Femur (tissue), 1 donor: ENCODE measurements at regions not wholly inside any gene's neighbourhood (a gene's known extent, or its start where the extent isn't known, plus 50 kb on each side); places are given as distances from the start of the nearest gene placed in this dataset.

ENCODE experiments used
- DNase-seq: peaks from one replicate; pipeline ENCODE4 v3.0.0-alpha.2; 2017

DNA sequence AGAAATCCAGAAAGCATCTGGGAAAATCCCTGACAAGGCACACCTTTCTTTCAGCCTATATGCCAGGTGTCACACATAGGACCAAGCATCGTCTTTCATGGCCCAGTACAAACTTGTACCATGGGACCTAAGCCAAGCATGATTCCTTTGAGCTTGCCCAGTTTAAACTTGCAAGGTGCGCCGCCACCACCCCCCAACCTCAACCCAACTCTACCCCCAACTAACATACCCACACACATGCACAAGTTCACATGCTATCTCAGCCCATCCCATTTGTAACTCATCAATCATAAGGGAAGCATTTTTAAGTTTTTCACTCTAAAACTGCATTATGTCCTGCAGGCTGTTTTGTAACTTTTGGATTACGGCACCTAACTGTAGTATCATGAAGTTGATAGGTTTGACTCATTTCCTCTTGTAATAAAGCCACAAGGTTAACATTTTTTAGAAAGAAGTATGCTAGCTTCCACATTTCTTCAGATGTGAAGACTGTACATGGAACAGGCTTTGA, 145.9 kb upstream of the FST start:
- no peak for DNase-seq

DNA sequence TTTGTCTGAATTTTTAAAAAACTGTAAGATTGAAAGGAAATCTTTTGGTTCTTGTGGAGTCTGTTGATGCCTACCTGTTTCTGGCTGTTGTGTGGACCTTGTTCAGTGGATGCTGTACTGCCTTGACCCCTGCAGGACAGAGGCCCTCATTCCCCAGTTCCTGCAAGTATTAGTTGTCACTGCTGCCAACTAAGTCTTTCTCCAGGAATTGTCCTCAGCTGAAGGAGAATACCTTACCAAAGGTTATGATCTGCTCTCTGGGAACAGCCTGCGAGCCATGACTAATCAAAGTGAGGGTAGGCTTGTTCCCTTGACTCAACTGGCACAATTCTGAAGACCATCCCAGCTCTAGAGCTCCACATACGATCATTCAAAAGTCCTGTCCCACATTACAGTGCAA, 145.3 kb upstream of the FST start:
- DNase-seq = no peak

DNA sequence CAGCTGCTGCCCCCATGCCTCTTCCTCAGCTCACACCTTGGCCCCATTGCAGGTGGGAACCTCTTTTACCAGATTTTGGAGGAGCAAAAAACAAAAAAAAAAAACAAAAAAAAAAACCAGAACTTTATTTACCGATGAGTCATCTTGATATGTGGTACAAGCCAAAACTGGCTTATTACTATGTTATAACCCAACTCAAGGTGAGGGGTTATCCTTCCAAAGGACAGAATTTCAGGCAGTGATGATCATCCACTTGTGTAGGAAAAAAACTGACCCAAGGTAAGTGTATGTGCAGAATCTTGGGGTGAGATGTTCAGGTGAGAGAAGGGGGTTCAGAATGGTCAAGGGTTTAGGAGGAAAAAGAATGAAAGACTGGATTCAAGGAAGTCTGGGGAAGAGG, 142.6 kb upstream of the FST start:
- DNase-seq = no peak

DNA sequence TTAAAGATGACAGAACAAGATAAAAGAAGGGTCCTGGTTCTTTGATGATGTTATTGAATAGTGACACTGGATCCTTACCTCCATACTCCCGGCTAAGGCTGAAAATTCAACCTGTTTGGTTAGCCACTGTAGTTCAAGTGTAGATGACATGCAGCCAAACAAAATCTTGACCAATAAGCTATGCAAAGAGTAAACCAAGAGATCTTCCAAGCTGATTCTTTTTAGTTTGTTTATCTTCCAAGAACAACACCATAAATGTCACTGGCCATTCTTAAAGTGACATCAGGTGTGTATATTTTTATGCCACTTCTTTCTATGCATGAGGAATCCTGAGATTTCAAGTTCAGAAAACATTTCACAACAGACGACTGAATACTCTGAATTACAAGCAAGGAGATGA, 141.5 kb upstream of the FST start:
- DNase-seq = no peak

DNA sequence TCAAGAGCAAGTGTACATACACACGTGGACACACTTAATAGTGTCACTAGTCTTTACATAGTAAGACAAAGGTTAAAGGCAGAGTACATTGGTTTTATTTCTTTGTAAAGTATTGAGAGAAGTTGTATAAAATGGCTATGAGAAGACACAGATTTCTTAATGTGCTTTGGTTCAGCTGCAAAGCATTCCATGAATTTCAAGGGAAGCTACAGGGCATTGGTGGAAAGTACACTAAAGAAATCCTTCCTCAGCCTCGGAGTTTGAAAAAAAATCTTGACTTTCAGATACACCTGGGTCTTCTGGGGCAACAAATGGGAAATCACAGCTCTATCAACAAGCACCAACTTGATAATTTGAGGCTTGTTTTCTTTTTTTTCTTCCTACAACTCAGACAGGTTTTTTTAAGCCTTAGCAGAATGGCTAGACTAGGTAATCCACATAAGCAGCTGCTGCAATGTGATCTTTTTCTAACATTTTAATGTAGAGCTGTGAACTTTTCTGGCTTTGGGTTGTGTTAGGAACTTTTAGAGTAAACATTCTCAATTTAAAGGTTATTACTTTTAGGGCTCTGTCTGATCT, 140.4 kb upstream of the FST start:
- no peak for DNase-seq

DNA sequence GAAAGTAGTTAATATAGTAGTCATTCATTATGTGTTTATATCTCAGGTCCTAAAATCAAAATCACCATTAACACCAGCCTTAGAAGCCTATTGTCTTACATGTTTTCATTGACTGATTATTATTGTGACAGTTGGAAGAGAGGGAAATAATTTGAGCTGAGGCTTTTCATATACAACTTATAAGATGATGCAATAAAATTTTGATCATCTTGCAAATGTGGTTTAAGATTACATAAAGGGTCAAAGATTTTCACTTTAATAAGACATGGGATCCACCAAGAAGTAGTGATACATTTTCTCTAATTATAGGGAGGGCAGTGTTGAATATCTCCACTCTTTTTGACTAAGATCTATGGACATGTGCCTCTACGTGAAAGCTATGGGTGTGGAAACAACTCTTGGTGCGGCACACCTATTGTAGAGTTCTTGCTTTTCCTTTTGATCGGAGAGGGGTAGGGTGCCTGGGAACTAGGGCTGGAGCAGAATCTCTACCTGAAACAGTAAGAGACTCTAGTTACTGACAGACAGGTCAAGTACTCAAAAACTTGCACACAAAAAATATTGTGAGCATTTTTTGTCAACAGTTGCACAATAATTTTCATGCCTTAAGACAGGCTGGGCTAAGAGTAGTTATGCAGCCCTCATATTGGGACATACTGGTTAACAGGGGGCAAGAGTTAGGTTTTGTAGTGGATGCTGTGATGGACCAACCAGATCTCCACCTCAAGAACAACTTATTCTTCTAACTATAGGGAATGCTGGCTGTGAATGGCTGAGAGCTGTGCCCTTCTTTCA, 139.3 kb upstream of the FST start:
- no peak for DNase-seq

DNA sequence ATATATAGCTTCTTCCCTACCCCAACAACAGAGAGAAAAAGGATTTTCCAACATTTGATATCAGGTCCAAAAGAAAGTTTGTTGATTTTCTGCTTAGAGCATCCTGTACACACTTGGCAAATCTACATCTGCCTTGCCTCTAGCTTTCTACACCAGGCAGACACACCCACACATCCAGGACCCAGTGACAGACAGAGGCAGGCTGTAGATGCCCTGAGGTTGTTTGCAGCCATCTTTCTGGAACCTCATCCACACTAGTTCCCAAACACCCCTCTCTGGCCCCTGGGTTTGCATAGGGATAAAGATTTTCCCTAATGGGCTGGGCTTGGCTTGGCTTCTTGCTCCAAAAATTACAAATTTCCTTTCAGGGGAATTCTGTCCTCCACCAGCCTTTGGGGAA, 138.2 kb upstream of the FST start:
- no peak for DNase-seq

DNA sequence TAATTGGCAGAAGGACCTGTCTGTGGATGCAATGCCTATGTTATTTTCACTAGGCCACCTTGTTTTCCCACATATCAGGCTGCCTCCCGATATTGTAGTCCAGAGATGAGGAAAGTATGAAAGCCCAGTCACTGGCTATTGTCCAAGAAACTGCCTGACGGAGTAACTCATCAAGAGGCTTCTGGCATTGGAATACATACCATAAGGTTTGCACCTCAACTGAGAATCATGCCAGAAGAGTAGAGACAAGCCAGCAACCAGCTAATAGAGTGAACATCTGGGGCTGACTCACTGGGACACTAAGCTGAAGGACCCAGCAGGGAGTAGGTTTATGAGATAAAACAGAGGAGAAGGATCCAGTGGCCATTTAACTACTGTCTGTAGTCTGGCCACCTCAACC, 137.2 kb upstream of the FST start:
- no peak for DNase-seq

DNA sequence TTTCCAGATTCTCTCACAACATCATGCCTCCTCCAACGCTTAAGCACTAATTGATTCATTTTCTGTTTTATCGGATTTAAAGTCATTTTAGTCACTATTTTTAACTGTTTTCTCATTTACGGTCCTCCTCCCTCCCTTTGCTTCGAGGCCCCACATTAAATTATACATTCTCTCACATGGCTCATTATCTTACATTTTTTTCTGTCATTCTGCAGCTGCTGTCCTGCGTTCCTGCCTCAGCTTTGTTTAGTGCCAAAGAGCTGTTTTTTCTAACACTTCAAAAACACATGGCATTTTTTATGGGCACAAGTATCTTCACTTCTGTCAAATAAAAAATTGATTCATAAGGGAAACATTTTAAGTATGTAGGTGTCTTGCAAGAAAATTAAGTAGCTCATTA, 130.1 kb upstream of the FST start:
- DNase-seq = no peak

DNA sequence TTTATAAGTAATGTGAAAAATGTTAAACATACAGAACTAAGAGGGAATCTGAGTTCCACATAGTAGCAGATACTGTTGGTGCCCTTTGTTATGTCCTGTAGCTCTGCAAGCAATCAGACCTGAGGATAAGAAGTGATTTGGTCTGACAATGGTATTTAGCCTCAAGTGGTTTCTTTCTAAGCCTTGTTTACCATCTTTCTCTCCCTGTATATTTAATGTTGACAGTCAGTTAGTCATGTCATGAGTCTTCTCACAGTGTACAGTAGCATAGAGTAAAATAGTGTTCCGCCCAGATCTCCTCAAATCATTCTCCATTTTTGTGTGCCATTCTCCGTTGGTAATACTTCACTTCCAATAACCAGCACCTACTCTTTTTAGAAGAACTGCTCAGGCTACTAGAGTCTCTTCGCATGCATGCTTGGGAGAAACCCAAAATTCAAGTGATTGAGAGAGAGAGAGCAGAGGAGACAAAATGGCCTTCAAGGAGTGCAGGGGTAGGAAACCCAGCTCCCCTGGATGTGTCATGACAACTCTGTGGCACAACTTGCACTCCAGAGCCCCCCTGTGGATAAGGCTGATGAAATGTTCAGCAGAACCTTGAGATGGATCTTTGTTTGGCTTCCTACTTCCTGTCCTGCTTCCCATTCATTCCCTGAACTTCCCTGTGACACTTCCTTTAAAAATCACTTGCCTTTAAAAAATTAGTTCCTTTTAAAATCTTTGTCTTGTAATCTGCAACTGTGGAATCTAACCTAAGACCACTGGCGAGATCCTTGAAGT, 129.2 kb upstream of the FST start:
- no peak for DNase-seq

DNA sequence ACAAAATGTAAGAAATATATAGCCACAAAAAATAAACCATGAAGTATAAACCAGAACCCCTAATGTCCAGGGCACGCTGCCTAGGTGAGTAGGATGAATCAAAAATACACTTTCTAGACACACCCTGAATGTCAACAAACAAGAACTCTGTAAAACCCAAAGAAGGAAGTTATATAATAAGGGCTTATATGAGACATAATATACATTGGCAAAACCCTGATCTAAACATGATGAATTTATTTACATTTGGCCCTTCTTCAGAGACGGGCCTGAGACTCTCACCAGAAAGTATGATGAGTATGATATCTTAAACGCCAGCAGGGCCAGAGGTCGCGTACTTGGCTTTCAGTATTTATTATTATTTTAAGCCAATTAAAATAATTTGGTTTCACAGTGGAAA, 125.1 kb upstream of the FST start:
- DNase-seq = no peak

DNA sequence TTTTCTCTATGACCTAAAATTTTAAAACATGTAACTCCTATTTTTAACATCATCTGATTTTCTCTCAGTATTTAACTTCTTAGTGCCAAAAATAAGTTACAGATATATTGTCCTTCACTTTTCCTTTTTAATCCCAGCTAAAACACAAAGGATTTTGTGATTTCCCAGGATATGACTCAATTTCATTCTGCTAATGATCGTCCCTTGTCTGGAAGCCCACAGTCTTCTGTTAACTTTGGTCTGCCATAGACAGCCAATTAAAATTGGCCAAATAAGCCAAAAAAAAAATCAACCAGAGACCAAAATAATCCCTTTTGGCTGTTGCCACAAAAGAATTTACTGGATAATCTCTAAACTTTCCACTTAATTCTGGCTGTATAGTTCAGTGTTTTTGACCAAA, 124.5 kb upstream of the FST start:
- no peak for DNase-seq

DNA sequence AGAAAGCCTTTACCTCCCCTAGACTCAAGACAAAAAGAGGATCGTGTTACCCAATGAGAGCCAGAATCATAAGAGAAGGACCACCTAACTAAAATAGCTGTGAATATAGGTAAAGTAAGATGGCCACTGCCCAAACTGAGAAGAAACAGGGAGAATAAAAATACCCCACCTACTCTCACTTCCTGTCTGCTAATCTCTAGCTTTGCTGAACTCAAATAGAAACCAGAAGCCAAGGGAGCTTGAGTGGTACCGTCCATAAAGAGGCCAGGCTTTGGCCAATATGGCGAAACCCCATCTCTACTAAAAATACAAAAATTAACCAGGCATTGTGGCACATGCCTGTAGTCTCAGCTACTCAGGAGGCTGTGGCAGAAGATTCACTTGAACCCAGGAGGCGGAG, 123.0 kb upstream of the FST start:
- DNase-seq = no peak

DNA sequence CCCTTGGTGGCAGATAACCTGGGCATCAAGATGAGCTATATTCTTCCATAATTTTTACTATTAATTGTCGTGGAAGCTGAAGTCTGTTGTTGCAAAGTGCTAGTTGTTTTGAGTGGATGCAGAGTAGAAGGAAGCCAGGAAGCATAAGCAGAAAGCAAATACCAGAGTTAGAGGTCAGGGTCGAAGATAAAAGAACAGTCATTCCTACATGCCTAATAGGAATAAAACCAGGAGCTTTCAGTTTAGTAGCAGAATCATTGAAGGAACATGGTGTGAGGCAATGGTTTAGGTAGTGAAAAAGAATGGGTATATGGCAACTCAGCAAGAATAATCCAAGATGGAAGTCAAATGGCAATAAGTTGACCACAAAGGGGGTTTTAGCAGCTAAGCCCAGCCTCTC, 121.6 kb upstream of the FST start:
- no peak for DNase-seq

DNA sequence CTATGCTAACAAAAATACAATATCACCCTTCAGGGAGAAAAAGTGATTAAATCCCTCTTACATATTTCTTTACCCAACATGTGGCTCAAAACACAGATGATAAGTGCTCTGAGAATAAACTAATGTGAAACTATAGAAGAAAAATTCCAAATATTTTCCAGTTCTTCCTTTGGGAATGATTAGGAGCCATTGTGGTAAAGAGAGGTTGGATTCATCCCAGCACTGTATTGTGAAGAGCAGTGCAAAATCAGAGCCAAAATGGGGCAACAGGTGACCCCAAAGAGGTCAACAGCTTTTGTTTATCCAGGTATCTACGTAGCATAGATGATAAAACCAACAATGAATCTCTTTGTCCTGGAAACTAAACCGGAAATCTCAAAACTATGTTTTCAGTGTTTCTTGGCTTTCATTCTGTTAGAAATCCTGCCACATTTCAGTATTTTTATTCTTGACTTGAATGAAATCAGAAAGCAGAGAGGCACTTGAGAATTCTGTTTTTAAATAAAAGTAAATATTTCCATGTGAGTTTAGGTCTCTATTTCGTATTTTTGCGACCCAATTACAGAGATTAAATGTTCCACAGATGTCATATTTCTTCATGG, 120.4 kb upstream of the FST start:
- DNase-seq = no peak

DNA sequence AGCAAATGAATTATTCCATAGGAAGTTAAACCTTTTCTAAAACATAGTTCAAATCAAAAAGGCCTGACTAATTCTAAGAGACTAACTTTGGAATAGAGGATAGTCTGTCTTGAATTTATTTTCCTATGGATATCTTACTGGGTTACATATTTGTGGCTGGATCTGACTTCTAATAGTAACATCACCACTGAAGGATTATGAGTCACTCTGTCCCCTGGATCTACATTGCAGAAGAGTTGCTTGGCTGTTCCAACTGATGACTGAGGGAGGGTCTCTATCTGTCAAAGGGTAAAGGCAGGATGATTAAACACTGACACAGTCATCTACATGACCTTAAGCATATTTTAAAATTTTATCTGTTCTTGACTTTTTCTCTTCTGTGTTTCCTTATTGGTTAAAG, 119.6 kb upstream of the FST start:
- DNase-seq = no peak

DNA sequence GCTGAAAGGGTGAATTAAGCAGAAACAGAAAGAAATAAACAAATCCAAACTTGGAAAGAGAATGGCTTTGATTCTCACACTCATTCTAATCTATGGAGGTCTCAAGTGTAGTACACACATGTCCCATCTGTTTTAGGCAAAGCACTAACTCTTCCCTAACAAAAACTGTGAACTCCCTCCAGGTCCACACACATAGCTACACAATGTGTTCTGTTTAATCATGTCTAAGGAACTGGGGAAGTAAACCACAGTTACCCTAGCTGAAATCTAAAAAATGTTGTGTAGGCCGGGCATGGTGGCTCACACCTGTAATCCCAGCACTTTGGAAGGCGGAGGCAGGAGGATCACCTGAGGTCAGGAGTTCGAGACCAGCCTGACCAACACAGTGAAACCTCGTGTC, 118.7 kb upstream of the FST start:
- DNase-seq = no peak

DNA sequence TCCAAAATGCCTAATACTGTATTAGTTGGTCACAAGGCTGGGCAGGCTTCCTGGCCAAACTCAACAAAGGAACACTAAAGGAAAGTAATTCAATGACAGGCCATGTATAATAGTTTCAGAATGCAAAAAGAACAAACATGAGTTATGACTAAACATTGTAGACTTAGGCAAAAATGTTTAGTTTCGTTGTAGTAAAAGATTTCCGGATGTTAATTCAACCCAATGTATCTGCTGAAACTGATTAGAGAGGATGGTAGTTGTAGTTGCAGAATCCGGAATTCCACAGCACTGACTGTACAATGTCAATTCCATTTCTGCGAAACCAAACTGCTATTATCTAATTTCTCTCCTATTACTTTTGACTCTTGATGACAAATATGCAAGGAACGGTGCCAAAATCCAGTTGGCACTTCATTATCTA, 117.9 kb upstream of the FST start:
- no peak for DNase-seq

DNA sequence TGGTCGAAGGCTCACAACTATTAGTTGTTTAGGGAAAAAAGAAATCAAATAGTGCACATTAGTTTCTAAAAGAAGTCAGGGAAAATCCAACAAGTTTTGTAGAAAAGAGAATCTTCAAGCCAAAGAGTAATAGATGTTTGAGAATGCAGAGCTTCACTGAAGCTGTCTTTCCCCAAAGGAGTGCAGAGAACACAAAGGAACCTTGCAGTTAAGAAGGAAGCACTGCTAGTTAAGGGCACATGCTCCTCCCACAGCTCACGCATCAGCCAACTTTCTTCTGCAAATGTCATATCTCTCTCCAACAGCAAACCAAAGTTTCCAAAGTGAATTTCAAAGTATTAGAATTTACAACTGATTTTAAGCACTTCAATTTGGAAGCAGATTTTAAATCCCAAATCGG, 116.4 kb upstream of the FST start:
- peak; percentile 37 for DNase-seq

DNA sequence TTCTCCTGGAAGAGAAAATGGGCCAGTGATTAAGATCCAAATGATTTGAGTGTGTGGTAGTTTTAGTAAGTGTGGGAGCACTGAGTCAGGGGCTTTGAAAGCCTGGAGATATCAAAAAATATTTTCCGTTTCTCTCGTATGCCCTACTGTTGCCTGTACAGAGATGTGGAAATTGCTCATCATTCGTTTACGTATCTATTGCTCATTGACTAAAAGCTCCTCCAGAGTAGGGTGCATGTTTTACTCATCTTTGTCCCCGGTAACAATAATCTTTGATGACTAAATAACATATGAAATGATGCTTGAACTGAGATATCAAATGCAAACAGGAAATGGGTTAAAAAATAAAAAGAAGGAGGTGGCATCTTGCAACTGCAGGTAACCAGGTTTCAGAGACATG, 114.2 kb upstream of the FST start:
- DNase-seq = no peak

DNA sequence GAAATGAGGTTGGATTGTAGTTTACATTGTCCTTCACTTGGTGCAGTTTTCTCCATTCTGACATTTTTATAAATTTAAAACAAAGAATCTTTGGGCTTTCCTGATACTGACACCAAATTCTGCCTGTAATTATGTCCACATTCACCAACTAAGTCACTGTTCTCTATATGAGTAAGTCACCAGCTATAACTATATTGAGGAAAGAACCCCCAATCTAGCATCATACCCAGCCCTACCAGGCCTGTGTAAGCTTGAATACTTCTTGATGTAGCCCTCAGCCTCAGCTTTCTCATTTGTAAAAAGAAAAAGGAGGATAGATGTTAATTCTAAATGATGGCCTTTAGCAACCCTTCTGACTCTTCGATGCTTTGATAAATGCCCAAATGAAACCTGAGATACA, 112.7 kb upstream of the FST start:
- DNase-seq = no peak

DNA sequence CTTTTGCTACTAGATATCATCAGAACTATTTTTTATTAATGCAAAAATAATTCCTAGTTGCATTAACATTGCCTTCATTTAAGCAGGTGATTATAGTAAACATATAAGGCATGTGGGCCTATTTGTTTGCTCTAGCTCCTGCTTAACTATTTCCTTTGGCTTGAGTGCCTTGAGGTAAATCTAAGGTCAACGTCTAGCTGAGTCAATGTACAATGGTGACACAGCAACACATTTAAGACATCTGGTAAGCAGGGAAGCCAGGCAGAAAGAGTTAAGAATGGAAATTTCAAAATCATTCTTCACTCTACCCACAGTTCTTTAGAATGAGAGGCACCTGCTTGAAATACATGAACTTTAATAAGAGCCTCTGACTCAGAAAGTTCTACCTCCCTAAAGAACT, 111.9 kb upstream of the FST start:
- no peak for DNase-seq

DNA sequence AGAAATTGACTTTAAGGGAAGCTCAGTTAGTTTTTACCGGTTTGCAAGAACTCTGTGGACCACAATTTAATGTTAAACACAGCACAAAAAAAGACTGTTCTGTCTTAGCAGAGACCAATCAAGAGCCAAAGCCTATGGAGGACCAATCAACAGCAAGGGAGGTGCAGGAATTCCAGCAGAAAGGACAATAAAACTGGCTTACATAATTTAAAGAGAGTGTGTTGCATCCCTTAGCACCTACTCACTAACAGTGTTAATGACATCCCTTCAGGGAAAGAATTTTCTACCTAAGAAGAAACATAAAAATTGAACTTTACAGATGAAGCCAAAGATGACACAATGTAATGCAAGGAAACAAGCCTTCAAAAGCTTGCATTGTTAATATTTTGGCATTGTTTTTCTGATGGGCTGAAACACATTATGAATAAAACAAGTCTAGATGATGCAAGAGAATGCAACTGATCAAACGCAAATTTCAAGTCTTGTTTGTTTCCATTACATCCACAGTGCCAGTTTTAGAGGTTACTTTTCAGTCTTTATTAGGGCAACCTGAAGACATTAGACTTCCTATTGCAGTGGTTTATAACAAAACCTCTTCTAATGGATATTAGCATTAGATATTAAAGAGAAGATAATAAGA, 111.3 kb upstream of the FST start:
- DNase-seq = no peak
